Neural cell (in vitro differentiated cells): ENCODE measurements at regions not wholly inside any gene's neighbourhood (a gene's known extent, or its start where the extent isn't known, plus 50 kb on each side); places are given as distances from the start of the nearest gene placed in this dataset.

Source experiments
- POLR2AphosphoS5 ChIP-seq: IDR thresholded peaks from 2 replicates; pipeline ENCODE4 v1.6.1; 2012
- RAD21 ChIP-seq: fragments of 450-650 bp; conservative IDR thresholded peaks from 2 replicates; pipeline ENCODE4 v1.6.1; 2014; ENCODE audit warnings: antibody characterized with exemption, mild to moderate bottlenecking, moderate library complexity
- TF ChIP-seq, protein P1 (sequence below): fragments of 450-650 bp; IDR thresholded peaks from 2 replicates; pipeline ENCODE4 v1.5.1; 2014; ENCODE audit warnings: antibody characterized with exemption, mild to moderate bottlenecking, moderate library complexity; ENCODE audit not compliant: poor library complexity, severe bottlenecking

DNA sequence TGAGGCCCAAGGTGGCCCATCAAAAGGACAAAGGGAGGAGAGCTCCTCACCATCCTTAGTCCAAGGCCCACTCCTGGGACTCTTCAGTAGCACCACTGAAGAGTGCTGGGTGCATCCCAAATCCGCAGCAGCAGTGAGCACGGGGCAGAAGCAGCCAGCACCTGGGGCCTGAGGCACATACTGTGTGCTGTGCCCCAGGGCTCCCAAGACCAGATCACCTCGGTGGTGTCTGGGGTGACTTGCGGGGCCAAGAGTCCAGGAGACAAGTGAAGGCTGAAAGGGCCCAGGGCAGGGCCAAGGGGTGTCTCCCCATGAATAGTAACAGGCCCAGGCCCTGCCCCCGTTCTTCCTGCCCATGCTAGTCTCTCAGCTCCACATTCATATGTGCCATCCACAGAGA, 59.9 kb upstream of the INSIG1 start:
- TF ChIP-seq RAD21 (no peak), POLR2AphosphoS5 (no peak)
- TF ChIP-seq, protein P1, sequence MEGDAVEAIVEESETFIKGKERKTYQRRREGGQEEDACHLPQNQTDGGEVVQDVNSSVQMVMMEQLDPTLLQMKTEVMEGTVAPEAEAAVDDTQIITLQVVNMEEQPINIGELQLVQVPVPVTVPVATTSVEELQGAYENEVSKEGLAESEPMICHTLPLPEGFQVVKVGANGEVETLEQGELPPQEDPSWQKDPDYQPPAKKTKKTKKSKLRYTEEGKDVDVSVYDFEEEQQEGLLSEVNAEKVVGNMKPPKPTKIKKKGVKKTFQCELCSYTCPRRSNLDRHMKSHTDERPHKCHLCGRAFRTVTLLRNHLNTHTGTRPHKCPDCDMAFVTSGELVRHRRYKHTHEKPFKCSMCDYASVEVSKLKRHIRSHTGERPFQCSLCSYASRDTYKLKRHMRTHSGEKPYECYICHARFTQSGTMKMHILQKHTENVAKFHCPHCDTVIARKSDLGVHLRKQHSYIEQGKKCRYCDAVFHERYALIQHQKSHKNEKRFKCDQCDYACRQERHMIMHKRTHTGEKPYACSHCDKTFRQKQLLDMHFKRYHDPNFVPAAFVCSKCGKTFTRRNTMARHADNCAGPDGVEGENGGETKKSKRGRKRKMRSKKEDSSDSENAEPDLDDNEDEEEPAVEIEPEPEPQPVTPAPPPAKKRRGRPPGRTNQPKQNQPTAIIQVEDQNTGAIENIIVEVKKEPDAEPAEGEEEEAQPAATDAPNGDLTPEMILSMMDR: no peak
